ENCODE measurements at regions not wholly inside any gene's neighbourhood (a gene's known extent, or its start where the extent isn't known, plus 50 kb on each side); places are given as distances from the start of the nearest gene placed in this dataset.

GRCh38 chr11:107157146-107157808, 139.0 kb upstream of the GUCY1A2 start:
- Histone ChIP-seq H3K27ac (no peak overlapping the region), H3K9ac (ENCODE audit: insufficient read length) (no peak overlapping the region), H3K36me3 (ENCODE audit: insufficient read depth, low read length) (no peaks in the 10 kb centered on the region), H3K4me3 (no peak overlapping the region), H3K9me3 (ENCODE audit: low read depth, low read length) (no peaks in the 10 kb centered on the region)
- no peak for TF ChIP-seq POLR2AphosphoS5 (IDR thresholded peaks at IDR 0.05; ENCODE audit: borderline replicate concordance, low read depth, low read length)
- no peak for TF ChIP-seq FOXP2 (optimal IDR thresholded peaks at IDR 0.05; ENCODE audit: control extremely low read depth, extremely low read length, insufficient read depth)
- TF ChIP-seq EZH2 (IDR thresholded peaks at IDR 0.05): no peak
- no peak for DNase-seq (ENCODE audit: low read depth, low spot score)

- no peak overlapping the region for H3K4me3 ChIP-seq
- no peaks in the 10 kb centered on the region for H3K36me3 ChIP-seq (ENCODE audit: insufficient read depth, low read length)
- DNase-seq (ENCODE audit: low read depth, low spot score): no peak
- no peak overlapping the region for H3K9ac ChIP-seq (ENCODE audit: insufficient read length)
- no peak overlapping the region for H3K27ac ChIP-seq
- no peaks in the 10 kb centered on the region for H3K9me3 ChIP-seq (ENCODE audit: low read depth, low read length)
- no peak for TF ChIP-seq EZH2 (IDR thresholded peaks at IDR 0.05)
- TF ChIP-seq FOXP2 (optimal IDR thresholded peaks at IDR 0.05; ENCODE audit: control extremely low read depth, extremely low read length, insufficient read depth): no peak
- no peak for TF ChIP-seq POLR2AphosphoS5 (IDR thresholded peaks at IDR 0.05; ENCODE audit: borderline replicate concordance, low read depth, low read length)
Observed at GRCh38 chr11:107151579-107151978, 133.3 kb upstream of the GUCY1A2 start.

- H3K36me3 ChIP-seq (ENCODE audit: insufficient read depth, low read length): no peaks in the 10 kb centered on the region
- DNase-seq (ENCODE audit: low read depth, low spot score): no peak
- no peak overlapping the region for H3K27ac ChIP-seq
- H3K4me3 ChIP-seq: no peak overlapping the region
- H3K9me3 ChIP-seq (ENCODE audit: low read depth, low read length): no peaks in the 10 kb centered on the region
- H3K9ac ChIP-seq (ENCODE audit: insufficient read length): no peak overlapping the region
- no peak for TF ChIP-seq EZH2 (IDR thresholded peaks at IDR 0.05)
Observed at GRCh38 chr11:107151158-107151557, 132.9 kb upstream of the GUCY1A2 start.

GRCh38 chr11:107140983-107141382, 122.7 kb upstream of the GUCY1A2 start:
- DNase-seq (ENCODE audit: low read depth, low spot score): no peak

GRCh38 chr11:107139396-107139795, 121.1 kb upstream of the GUCY1A2 start:
- H3K9ac ChIP-seq (ENCODE audit: insufficient read length): no peak overlapping the region
- no peak overlapping the region for H3K4me3 ChIP-seq
- no peaks in the 10 kb centered on the region for H3K36me3 ChIP-seq (ENCODE audit: insufficient read depth, low read length)
- no peak overlapping the region for H3K27ac ChIP-seq
- H3K9me3 ChIP-seq (ENCODE audit: low read depth, low read length): no peaks in the 10 kb centered on the region
- TF ChIP-seq POLR2AphosphoS5 (IDR thresholded peaks at IDR 0.05; ENCODE audit: borderline replicate concordance, low read depth, low read length): no peak
- no peak for TF ChIP-seq FOXP2 (optimal IDR thresholded peaks at IDR 0.05; ENCODE audit: control extremely low read depth, extremely low read length, insufficient read depth)
- no peak for TF ChIP-seq EZH2 (IDR thresholded peaks at IDR 0.05)
- no peak for DNase-seq (ENCODE audit: low read depth, low spot score)

More at GRCh38 chr11:107140983-107141382, 122.7 kb upstream of the GUCY1A2 start:
- Histone ChIP-seq H3K36me3 (ENCODE audit: insufficient read depth, low read length) (no peaks in the 10 kb centered on the region), H3K4me3 (no peak overlapping the region), H3K27ac (no peak overlapping the region), H3K9me3 (ENCODE audit: low read depth, low read length) (no peaks in the 10 kb centered on the region), H3K9ac (ENCODE audit: insufficient read length) (no peak overlapping the region)
- TF ChIP-seq POLR2AphosphoS5 (IDR thresholded peaks at IDR 0.05; ENCODE audit: borderline replicate concordance, low read depth, low read length) (no peak), EZH2 (IDR thresholded peaks at IDR 0.05) (no peak), FOXP2 (optimal IDR thresholded peaks at IDR 0.05; ENCODE audit: control extremely low read depth, extremely low read length, insufficient read depth) (no peak)

DNA sequence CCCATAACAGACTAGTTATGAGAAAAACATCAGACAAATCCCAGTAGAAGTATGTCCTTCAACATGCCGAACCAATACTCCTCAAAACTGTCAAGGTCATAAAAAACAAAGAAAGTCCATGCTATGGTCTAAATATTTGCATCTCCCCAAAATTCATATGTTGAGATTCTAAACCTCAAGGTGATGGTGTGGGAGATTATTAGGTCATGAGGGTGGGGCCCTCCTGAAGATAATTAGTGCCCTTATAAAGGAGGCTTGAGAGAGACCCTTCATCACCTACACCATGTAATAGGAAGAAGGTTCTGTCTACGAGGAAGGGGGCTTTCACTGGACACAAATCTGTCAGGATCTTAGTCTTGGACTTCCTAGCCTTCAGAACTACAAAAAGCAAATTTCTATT, 118.6 kb upstream of the GUCY1A2 start:
- H3K4me3 ChIP-seq: no peak overlapping the region
- H3K9me3 ChIP-seq (ENCODE audit: low read depth, low read length): no peaks in the 10 kb centered on the region
- no peak overlapping the region for H3K27ac ChIP-seq
- H3K9ac ChIP-seq (ENCODE audit: insufficient read length): no peak overlapping the region
- TF ChIP-seq POLR2AphosphoS5 (IDR thresholded peaks at IDR 0.05; ENCODE audit: borderline replicate concordance, low read depth, low read length): no peak
- TF ChIP-seq FOXP2 (optimal IDR thresholded peaks at IDR 0.05; ENCODE audit: control extremely low read depth, extremely low read length, insufficient read depth): no peak
- no peak for TF ChIP-seq EZH2 (IDR thresholded peaks at IDR 0.05)
- no peaks in the 10 kb centered on the region for H3K36me3 ChIP-seq (ENCODE audit: insufficient read depth, low read length)
- no peak for DNase-seq (ENCODE audit: low read depth, low spot score)

GRCh38 chr11:107131756-107132155, 113.5 kb upstream of the GUCY1A2 start:
- Histone ChIP-seq H3K9me3 (ENCODE audit: low read depth, low read length) (no peaks in the 10 kb centered on the region), H3K9ac (ENCODE audit: insufficient read length) (no peak overlapping the region), H3K27ac (no peak overlapping the region), H3K36me3 (ENCODE audit: insufficient read depth, low read length) (no peaks in the 10 kb centered on the region), H3K4me3 (no peak overlapping the region)
- TF ChIP-seq FOXP2 (optimal IDR thresholded peaks at IDR 0.05; ENCODE audit: control extremely low read depth, extremely low read length, insufficient read depth): no peak
- no peak for TF ChIP-seq EZH2 (IDR thresholded peaks at IDR 0.05)
- no peak for TF ChIP-seq POLR2AphosphoS5 (IDR thresholded peaks at IDR 0.05; ENCODE audit: borderline replicate concordance, low read depth, low read length)
- DNase-seq (ENCODE audit: low read depth, low spot score): no peak

- H3K9ac ChIP-seq (ENCODE audit: insufficient read length): no peak overlapping the region
- DNase-seq (ENCODE audit: low read depth, low spot score): no peak
- H3K36me3 ChIP-seq (ENCODE audit: insufficient read depth, low read length): no peaks in the 10 kb centered on the region
- no peak overlapping the region for H3K4me3 ChIP-seq
- no peak overlapping the region for H3K27ac ChIP-seq
- no peak for TF ChIP-seq POLR2AphosphoS5 (IDR thresholded peaks at IDR 0.05; ENCODE audit: borderline replicate concordance, low read depth, low read length)
- no peak for TF ChIP-seq EZH2 (IDR thresholded peaks at IDR 0.05)
- no peak for TF ChIP-seq FOXP2 (optimal IDR thresholded peaks at IDR 0.05; ENCODE audit: control extremely low read depth, extremely low read length, insufficient read depth)
- no peaks in the 10 kb centered on the region for H3K9me3 ChIP-seq (ENCODE audit: low read depth, low read length)
Observed at GRCh38 chr11:107123022-107123421, 104.7 kb upstream of the GUCY1A2 start.

Measured in SK-N-MC (cell line).